ENCODE measurements at regions not wholly inside any gene's neighbourhood (a gene's known extent, or its start where the extent isn't known, plus 50 kb on each side); places are given as distances from the start of the nearest gene placed in this dataset.

DNA sequence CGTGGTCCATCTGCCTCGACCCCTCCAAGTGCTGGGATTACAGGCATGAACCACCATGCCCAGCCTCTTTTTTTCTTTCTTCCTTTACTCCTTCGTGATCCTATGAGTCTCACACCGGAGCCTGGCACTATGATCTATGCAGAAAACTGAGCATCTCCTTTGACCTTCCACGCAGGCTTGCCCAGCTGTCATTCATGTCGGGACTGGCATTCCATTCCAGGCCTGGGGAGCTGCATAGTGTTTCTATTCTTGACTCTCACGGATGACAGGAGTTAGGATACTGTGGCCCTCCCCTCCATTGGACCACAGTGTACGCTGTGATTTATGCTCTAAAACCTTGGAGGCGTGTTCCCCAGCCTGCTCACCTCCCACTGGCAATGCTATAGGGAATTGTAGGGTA, 611.8 kb downstream of the BRD1 start:
- DNase-seq (ENCODE audit: insufficient read length, low spot score): no peak

DNA sequence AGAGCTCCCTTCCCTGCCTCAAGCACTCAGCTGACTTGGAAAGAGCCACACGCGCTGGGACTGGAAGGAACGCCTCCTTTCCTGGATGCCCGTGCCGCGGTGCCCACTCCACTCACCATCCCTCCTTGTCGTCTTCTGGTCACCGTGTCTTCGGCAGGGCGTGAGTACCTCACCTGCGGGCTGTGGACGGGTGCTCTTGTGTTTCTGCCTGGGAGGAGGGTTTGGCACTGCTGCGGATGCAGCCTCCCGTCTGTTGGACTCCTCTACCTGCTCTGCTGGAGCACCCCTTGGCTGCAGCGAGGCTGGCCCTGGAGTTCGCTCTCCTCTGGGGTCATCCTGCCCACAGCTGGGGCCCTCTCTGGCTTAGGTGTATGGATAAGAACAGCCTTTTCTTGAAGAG, 612.7 kb downstream of the BRD1 start:
- FAIRE-seq (no peak), DNase-seq (ENCODE audit: insufficient read length, low spot score) (no peak)

More for the DNA sequence above, 611.8 kb downstream of the BRD1 start:
- no peak for FAIRE-seq

GRCh38 chr22:49213731-49214352, 613.8 kb downstream of the BRD1 start:
- FAIRE-seq (no peak), DNase-seq (ENCODE audit: insufficient read length, low spot score) (no peak)

DNA sequence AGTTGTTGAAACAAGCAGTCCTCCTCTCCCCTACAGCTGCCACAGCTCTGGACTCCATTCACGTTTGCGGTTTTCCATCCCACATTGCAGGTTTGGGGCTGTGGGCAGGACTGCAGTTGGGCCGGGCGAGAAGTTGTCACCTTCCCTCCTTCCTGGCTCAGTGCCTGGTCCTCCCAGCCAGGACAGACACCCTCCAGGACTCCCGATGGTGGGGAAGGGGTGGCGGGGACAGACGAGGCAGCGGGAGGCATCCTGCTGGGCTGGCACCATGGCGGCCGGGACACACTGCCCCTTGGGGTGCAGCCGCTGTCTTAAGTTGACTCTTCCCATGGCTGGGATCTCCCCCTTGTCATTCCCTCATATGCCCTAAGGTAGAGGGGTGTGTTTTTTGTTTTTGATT, 615.2 kb downstream of the BRD1 start:
- DNase-seq (ENCODE audit: insufficient read length, low spot score) (no peak), FAIRE-seq (no peak)

DNA sequence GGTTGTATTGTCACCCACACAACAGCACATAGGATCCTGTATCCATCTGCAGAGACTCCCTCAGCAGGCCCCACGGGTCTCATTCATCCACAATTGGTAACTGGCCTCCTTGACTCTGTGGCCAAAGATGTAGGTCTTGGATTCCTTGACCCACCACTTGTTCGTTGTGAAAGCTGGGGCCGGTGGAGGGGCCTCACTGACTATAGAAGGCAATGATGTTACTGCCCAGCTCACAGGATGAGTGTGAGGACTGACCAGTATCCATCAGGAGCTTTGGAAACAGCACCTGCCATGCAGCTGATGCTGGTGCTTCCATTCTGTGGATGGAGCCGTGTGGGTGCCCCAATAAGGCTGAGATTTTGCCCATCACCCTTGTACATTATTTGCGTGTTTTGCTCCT, 615.7 kb downstream of the BRD1 start:
- DNase-seq (ENCODE audit: insufficient read length, low spot score) (no peak), FAIRE-seq (no peak)

DNA sequence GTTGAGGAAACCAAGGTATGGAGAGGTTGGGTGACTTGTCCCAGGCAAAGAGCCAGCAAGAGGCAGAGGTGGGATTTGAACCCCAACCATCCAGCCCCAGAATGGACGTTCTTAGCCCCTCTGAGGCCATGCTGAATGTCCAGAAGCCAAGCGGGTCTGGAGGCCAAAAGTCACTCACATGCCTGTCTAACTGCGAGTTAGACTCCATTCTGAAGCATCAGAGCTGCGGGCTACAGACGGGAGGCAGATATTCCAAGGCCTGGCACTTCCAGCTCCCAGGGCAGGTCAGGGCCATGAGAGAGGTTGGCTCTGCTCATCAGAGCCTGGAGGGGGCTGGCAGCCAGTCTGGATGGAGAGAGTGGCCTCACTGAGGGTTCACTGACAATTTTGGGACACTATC, 616.5 kb downstream of the BRD1 start:
- FAIRE-seq: no peak
- DNase-seq (ENCODE audit: insufficient read length, low spot score): no peak

GRCh38 chr22:49210606-49211005, 617.1 kb downstream of the BRD1 start:
- no peak for FAIRE-seq

DNA sequence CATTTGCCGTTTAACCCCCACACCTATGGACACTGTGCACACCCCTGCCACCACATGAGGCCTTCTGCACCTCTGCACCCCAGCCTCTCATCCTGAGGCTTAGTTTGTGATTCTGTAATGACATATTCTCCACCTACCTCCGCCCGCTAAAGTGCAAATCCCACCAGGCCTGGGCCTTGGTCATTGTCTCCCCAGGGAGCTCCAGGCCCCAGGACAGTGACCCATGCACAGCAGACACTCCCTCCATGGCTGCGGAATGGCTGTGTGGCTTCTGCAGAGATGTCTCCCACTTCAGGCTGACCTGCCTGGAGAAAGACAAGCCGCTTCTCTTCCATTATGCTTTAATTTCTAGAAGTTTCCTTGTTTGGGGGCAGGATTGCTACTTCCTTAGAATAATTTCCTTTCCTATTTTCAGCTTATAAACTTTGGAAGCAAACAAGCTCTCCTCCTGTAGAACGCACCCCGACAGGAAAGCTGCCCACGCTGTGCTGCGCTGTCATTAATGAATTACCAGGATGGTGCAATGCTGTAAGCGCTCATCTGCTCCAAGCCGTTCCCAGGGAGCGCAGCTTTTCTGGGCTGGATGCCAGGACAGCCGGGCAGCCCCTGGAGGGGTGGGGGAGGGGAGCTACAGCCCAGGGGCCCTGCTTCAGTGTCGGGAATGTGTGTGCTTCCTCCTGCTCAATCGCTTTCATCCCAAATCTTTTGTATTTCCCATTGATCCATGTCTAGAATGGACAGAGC, 618.0 kb downstream of the BRD1 start:
- FAIRE-seq (no peak), DNase-seq (ENCODE audit: insufficient read length, low spot score) (no peak)

More at GRCh38 chr22:49210606-49211005, 617.1 kb downstream of the BRD1 start:
- no peak for DNase-seq (ENCODE audit: insufficient read length, low spot score)

DNA sequence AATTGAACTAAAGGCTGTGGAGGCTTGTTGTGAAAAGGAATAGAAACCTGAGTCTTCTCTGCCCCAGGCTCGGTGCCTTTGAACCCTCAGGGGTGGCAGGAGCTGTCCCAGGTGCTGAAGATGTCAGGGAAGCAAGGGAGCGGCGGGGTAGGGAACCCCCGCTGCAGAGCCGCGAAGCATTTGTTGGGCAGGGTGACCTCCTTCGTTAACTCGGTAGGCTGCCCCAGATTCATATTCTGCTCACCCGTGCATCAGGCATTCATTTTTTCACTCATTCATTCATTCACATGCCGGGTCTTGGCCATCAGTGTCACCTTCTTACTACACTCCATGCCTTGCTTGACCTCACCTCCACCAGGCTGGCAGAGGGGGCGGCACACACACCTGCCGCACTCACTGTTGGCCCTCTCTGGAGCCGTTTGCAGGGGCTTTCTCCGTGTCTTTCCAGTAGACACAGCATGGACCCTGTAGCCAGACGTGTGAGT, 618.9 kb downstream of the BRD1 start:
- FAIRE-seq (no peak), DNase-seq (ENCODE audit: insufficient read length, low spot score) (no peak)

DNA sequence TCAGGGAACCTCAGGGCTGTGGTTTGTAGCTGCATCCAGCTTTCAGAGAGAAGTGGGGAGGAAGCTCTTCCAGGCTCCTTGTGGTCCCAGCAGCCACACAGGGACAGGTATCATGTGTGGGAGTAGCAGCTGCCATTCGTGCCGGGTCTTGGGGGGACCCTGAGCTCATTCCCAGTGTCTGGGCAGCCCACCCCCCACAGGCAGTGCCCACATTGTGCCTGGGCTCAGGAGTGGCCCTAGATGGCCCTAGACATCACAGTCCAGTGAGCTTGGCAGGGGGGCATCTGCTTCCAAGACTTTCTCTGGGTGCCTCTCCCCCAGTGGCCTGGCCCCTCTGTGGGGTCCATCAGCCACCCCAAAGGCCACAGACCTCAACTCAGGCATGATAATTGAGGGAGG, 619.7 kb downstream of the BRD1 start:
- FAIRE-seq (no peak), DNase-seq (ENCODE audit: insufficient read length, low spot score) (no peak)

- FAIRE-seq: no peak
- DNase-seq (ENCODE audit: insufficient read length, low spot score): no peak
Measured at GRCh38 chr22:49207008-49208003, 620.4 kb downstream of the BRD1 start.

- FAIRE-seq (no peak), DNase-seq (ENCODE audit: insufficient read length, low spot score) (no peak)
Measured at GRCh38 chr22:49206281-49206680, 621.4 kb downstream of the BRD1 start.

DNA sequence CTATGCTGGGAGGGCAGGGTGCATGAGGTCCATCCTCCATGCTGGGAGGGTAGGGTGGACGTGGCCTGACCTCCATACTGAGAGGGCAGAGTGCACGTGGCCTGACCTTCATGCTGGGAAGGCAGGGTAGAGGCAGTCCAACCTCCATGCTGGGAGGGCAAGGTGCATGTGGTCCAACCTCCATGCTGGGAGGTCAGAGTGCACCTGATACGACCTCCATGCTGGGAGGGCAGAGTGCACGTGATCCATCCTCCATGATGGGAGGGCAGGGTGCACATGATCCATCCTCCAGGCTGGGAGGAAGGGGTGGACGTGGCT, 622.2 kb downstream of the BRD1 start:
- FAIRE-seq: no peak

GRCh38 chr22:49204599-49205482, 622.8 kb downstream of the BRD1 start:
- FAIRE-seq (no peak), DNase-seq (ENCODE audit: insufficient read length, low spot score) (no peak)

More for the DNA sequence above, 622.2 kb downstream of the BRD1 start:
- DNase-seq (ENCODE audit: insufficient read length, low spot score): no peak

DNA sequence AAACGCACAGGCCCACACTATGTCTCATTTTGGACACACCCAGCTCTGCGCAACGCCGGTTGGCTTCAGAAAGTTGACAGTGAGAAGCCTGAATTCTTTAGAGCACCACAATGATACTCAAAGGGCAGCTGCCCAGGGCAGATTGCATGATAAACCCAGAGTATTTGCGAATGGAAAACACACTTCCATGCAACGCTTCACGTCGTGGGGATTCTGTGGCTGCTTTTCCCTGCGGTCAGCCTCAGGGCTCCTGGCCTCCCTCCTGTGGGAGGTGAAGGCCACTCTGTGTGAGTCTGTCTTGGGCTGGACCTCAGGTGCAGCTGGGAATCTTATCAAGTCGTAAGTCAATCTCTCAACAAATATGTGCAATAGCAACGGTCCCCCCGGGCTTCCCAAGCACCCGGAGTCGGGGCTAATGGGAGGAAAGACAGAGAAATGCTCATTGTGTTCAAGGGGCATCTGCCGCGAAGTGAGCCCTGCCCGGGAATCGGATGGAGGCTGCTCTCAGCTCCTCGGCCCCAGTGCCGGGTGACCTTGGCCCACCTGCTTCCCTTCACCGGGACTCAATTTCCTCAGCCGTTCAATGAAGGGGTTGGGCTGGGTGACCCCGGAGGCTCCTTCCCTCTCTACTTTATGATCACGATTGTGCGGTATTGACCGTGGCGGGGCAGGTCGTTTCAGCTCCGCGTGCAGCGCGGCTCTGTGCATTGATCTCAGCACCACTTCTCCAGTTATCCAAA, 623.6 kb downstream of the BRD1 start:
- FAIRE-seq (no peak), DNase-seq (ENCODE audit: insufficient read length, low spot score) (no peak)

DNA sequence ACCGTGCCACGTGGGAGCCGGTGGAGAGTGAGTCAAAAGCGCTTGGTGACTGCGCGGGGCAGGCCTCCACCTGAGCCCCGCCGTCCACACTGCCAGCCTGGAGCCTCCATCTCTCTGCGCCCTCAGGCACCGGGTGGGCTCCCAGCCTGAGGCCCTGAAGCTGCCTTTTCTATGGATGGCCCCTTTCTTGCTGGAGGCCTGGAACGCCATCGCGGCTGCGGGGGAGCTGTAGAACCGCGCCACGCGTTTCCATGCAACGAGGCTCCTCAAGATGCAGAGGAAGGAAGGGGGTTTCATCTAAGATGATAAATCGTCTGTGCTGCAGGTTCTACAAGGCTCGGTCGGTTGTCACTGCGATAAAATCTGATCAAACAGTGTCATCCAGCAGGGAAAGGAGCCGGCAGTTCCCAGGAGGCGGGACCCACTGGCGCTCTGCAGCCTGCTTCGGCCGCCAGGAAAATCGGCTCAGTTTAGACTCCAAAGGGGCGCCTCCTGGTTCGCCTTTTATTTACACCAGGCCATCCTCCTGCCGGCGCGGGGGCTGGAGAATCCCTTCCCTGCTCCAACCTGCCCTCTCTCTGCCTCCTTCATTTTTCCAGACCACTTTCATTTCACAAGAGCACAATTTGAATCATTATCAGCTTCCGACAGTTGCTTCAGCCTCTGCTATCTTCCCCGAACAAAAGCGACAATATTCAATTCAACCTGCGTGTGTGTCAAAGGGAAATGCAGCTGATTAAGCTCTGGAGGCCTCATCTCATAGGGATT, 624.4 kb downstream of the BRD1 start:
- DNase-seq (ENCODE audit: insufficient read length, low spot score) (no peak), FAIRE-seq (no peak)

- no peak for DNase-seq (ENCODE audit: insufficient read length, low spot score)
- FAIRE-seq: no peak
Measured at GRCh38 chr22:49202226-49202625, 625.4 kb downstream of the BRD1 start.

DNA sequence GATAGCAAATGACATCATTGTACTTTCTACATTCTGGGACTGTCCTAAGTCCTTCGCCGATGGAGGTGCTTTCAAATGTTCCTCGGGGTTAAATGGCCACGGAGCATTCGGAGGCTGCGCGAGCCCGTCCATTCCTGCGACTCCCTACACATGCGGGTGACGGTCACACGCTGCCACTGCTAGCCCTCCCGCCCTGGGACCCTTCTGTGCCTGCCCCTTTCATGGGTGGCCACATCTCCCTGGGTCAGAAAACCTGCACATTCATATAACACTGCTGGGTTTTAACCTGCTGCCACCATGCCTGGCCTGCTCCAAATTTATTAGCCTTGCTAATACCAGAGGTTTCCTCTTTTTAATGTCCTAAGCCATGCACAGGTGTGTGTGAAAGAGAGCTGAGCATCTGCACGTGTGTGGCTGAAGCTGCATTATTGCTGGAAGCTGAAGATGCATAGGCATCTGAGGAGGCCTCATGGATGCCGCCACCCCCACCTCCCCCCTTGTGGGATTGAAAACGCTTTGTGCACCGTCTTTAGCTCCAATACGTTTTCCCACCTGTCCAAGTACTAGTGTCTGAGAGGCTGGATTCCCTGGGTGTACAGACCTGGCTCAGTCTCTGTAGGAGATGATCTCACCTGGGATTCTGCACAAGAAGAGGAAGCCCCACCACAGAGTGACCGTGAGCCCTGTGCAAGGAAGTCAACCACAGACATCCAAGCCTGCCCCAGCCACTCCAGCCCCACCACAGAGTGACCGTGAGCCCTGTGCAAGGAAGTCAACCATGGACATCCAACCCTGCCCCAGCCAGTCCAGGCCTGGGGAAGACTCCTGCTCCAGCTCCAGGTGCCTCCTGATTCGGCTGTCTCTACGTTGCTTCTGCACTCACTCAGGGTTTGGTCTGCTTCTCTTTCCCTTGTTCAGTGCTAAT, 626.4 kb downstream of the BRD1 start:
- no peak for DNase-seq (ENCODE audit: insufficient read length, low spot score)
- no peak for FAIRE-seq

All from HTR-8/SVneo (cell line).